ENCODE measurements at regions not wholly inside any gene's neighbourhood (a gene's known extent, or its start where the extent isn't known, plus 50 kb on each side); places are given as distances from the start of the nearest gene placed in this dataset.

GRCh38 chr10:59957975-59958374, 51.6 kb upstream of the CCDC6 start:
- H3K4me1 Mint-ChIP-seq = peaks cover 8% of the 10 kb centered on the region
- H3F3A ChIP-seq (replicated peaks; ENCODE audit: low read depth) = no peaks in the 10 kb centered on the region
- no peak overlapping the region for H3K4me2 ChIP-seq
- no peak overlapping the region for H3K4me3 Mint-ChIP-seq
- no peaks in the 10 kb centered on the region for H3K9me2 ChIP-seq (ENCODE audit: insufficient read depth)
- TF ChIP-seq CREB1 (CRISPR knock-in tag; IDR thresholded peaks at IDR 0.05; ENCODE audit: low read depth) (no peak), ZNF114 (CRISPR knock-in tag; IDR thresholded peaks at IDR 0.05) (no peak), POLR2AphosphoS5 (IDR thresholded peaks at IDR 0.05; ENCODE audit: low read depth) (no peak), STAT1 (IDR thresholded peaks at IDR 0.05; ENCODE audit: unreplicated experiment) (no peak)
- H3K4me1 ChIP-seq (ENCODE audit: insufficient read depth) = no peaks in the 10 kb centered on the region
- no peaks in the 10 kb centered on the region for H3K36me3 ChIP-seq (ENCODE audit: insufficient read depth)
- no peak overlapping the region for H3K27ac ChIP-seq (ENCODE audit: low read depth)
- H3K36me3 Mint-ChIP-seq (ENCODE audit: low read depth) = no peaks in the 10 kb centered on the region
- DNase-seq (ENCODE audit: low spot score) = no peak
- H3K79me2 ChIP-seq (replicated peaks; ENCODE audit: insufficient read depth) = no peaks in the 10 kb centered on the region
- H4K20me1 ChIP-seq (replicated peaks; ENCODE audit: insufficient read depth) = no peaks in the 10 kb centered on the region
- H3K9me3 Mint-ChIP-seq = no peaks in the 10 kb centered on the region
- ATAC-seq = no peak
- no peaks in the 10 kb centered on the region for H3K27me3 ChIP-seq (ENCODE audit: insufficient read depth)
- no peak overlapping the region for H3K27ac Mint-ChIP-seq
- H3K27me3 Mint-ChIP-seq (ENCODE audit: insufficient read depth, low read depth, poor library complexity) = no peaks in the 10 kb centered on the region
- no peak overlapping the region for H3K4me3 ChIP-seq
- H2AFZ ChIP-seq = no peak overlapping the region

All from GM23338 (cell line).